GM12878 (cell line): ENCODE measurements at regions not wholly inside any gene's neighbourhood (a gene's known extent, or its start where the extent isn't known, plus 50 kb on each side); places are given as distances from the start of the nearest gene placed in this dataset.

Experiments used
- ATAC-seq: fragments of 200-7000 bp; cut with Tn5 transposase; 3 replicates; pipeline ENCODE4 v1.9.1; 2020; ENCODE audit warnings: mild to moderate bottlenecking, moderate library complexity
- BruUV-seq: library from RNA; stranded (reverse); fragments of 400-500 nt; replicated peaks from 2 replicates; lab custom pipeline; 2021; lab: Mats Ljungman, UMichigan
- CTCF ChIA-PET: fragments of 300-600 bp; sonication (Branson Sonifier 250); formaldehyde crosslinking; extraction: SDS; loops from one replicate; lab custom pipeline; 2021; ENCODE audit warnings: inconsistent platforms; lab: Yijun Ruan, JAX
- POLR2A ChIA-PET: fragments of 350-600 bp; formaldehyde crosslinking; extraction: SDS; loops from one replicate; lab custom pipeline; 2021; ENCODE audit warnings: inconsistent platforms; lab: Charles Lee
- RAD21 ChIA-PET: fragments of 300-600 bp; sonication (Branson Sonifier 250); formaldehyde crosslinking; loops from one replicate; lab custom pipeline; 2023; ENCODE audit warnings: antibody characterized with exemption; ENCODE audit not compliant: unreplicated experiment; lab: Charles Lee
- SMC1A ChIA-PET: fragments of 300-600 bp; sonication (Branson Sonifier 250); formaldehyde crosslinking; loops from one replicate; lab custom pipeline; 2023; ENCODE audit not compliant: unreplicated experiment, uncharacterized antibody; lab: Charles Lee
- DNase-seq: peaks from one replicate; pipeline ENCODE4 v3.0.0-alpha.2; 2011; ENCODE audit warnings: low read depth, low spot score
- FAIRE-seq: peaks from 3 replicates; lab custom pipeline; 2011; peaks lifted over from hg19 to GRCh38; lab: Jason Lieb, UNC
- H2AFZ ChIP-seq: 2 replicates; pipeline ENCODE4 v1.6.0; 2011; ENCODE audit warnings: low read depth, low read length, control low read depth; ENCODE audit not compliant: control insufficient read depth
- H3K27ac ChIP-seq: 2 replicates; pipeline ENCODE4 v1.5.1; 2011; ENCODE audit warnings: control low read depth; ENCODE audit not compliant: control insufficient read depth, insufficient read depth
- H3K27me3 ChIP-seq, 2 experiments: replicated peaks in 1 of 2; 2 replicates each; pipeline versions ENCODE4 v1.6.0 to v1.6.1; 2011; ENCODE audit warnings: low read length in 1 of 2; ENCODE audit not compliant: control insufficient read depth in 2 of 2, insufficient read depth in 2 of 2
- H3K36me3 ChIP-seq, 2 experiments: 2 replicates each; pipeline ENCODE4 v1.5.1; 2011; ENCODE audit warnings: low read length in 1 of 2; ENCODE audit not compliant: control insufficient read depth in 2 of 2, insufficient read depth in 2 of 2
- H3K4me1 ChIP-seq: 2 replicates; pipeline ENCODE4 v1.6.1; 2011; ENCODE audit warnings: mild to moderate bottlenecking, low read length, moderate library complexity, mixed read lengths; ENCODE audit not compliant: control insufficient read depth, insufficient read depth
- H3K4me2 ChIP-seq: 2 replicates; pipeline ENCODE4 v1.6.0; 2011; ENCODE audit warnings: control low read depth; ENCODE audit not compliant: control insufficient read depth, insufficient read depth
- H3K4me3 ChIP-seq: fragments of 200-600 bp; sonication (generic); 2 replicates; pipeline ENCODE4 v1.5.1; 2016
- H3K79me2 ChIP-seq: 2 replicates; pipeline ENCODE4 v1.6.0; 2011; ENCODE audit warnings: low read length; ENCODE audit not compliant: control insufficient read depth, insufficient read depth
- H3K9ac ChIP-seq: 2 replicates; pipeline ENCODE4 v1.8.0; 2011; ENCODE audit warnings: low read length, control low read depth, mixed read lengths; ENCODE audit not compliant: control insufficient read depth, insufficient read depth
- H3K9me3 ChIP-seq: replicated peaks from 3 replicates; pipeline ENCODE4 v1.5.1; 2011; ENCODE audit warnings: mild to moderate bottlenecking, low read length; ENCODE audit not compliant: control insufficient read depth, insufficient read depth
- H4K20me1 ChIP-seq: 2 replicates; pipeline ENCODE4 v1.6.0; 2011; ENCODE audit not compliant: control insufficient read depth, insufficient read depth
- BACH1 ChIP-seq: fragments of 450-650 bp; IDR thresholded peaks from 2 replicates; pipeline ENCODE4 v1.6.1; 2017; ENCODE audit warnings: mild to moderate bottlenecking, borderline replicate concordance
- BCLAF1 ChIP-seq: fragments of 450-650 bp; IDR thresholded peaks from 2 replicates; pipeline ENCODE4 v1.6.1; 2017; ENCODE audit warnings: antibody characterized with exemption, mild to moderate bottlenecking, moderate library complexity
- BHLHE40 ChIP-seq, 2 experiments: fragments of 450-650 bp in 1 of 2; IDR thresholded peaks; 2 replicates each; pipeline ENCODE4 v1.6.1; 2011 to 2017; ENCODE audit warnings: low read depth in 2 of 2, borderline replicate concordance in 1 of 2, improper control_type of control experiment in 1 of 2, low read length in 1 of 2, mild to moderate bottlenecking in 1 of 2
- CBFB ChIP-seq: IDR thresholded peaks from 2 replicates; pipeline ENCODE4 v1.6.1; 2016; ENCODE audit warnings: antibody characterized with exemption, low read depth
- CEBPZ ChIP-seq: fragments of 150-350 bp; IDR thresholded peaks from 2 replicates; pipeline ENCODE4 v1.6.1; 2016; ENCODE audit warnings: low read depth, low read length
- IKZF1 ChIP-seq: fragments of 450-650 bp; conservative IDR thresholded peaks from 2 replicates; pipeline ENCODE4 v1.6.1; 2017; ENCODE audit warnings: antibody characterized with exemption, mild to moderate bottlenecking
- IRF3 ChIP-seq: fragments of 450-650 bp; IDR thresholded peaks from 2 replicates; pipeline ENCODE4 v1.6.1; 2014; ENCODE audit warnings: mild to moderate bottlenecking
- IRF4 ChIP-seq: IDR thresholded peaks from 2 replicates; pipeline ENCODE4 v1.6.1; 2011; ENCODE audit warnings: low read depth, low read length
- NFYA ChIP-seq: IDR thresholded peaks from 2 replicates; pipeline ENCODE4 v1.6.1; 2011; ENCODE audit warnings: low read depth, mild to moderate bottlenecking, low read length, improper control_type of control experiment, borderline replicate concordance
- NRF1 ChIP-seq: conservative IDR thresholded peaks from 2 replicates; pipeline ENCODE4 v1.6.1; 2011; ENCODE audit warnings: mild to moderate bottlenecking, low read depth, low read length, improper control_type of control experiment
- POLR2A ChIP-seq: IDR thresholded peaks from 2 replicates; pipeline ENCODE4 v1.6.1; 2011; ENCODE audit warnings: low read depth, mild to moderate bottlenecking, low read length
- POU2F2 ChIP-seq: IDR thresholded peaks from 3 replicates; pipeline ENCODE4 v1.6.1; 2011; ENCODE audit warnings: low read depth, mild to moderate bottlenecking, low read length, borderline replicate concordance
- PRDM15 ChIP-seq: fragments of 450-650 bp; formaldehyde crosslinking; IDR thresholded peaks from 2 replicates; pipeline ENCODE4 v1.4.0; 2020; ENCODE audit warnings: mild to moderate bottlenecking, moderate library complexity
- STAT1 ChIP-seq: fragments of 450-650 bp; conservative IDR thresholded peaks from 2 replicates; pipeline ENCODE4 v1.6.1; 2014; ENCODE audit warnings: antibody characterized with exemption, mild to moderate bottlenecking
- WGBS: methylation state at CpG from one replicate; pipeline ENCODE4 v1.1.6; 2016; ENCODE audit warnings: low lambda C conversion rate; ENCODE audit not compliant: insufficient replicate concordance, insufficient coverage; ENCODE audit errors: missing lambda C conversion rate; 5-methylcytosine and 5-hydroxymethylcytosine counted together
- in situ Hi-C: fragments of 300-500 bp; cut with MboI; formaldehyde crosslinking; loops from 9 replicates; pipeline ENCODE4 v1.14.3; 2018; ENCODE audit warnings: mixed read lengths
- intact Hi-C: fragments of 100-400 bp; cut with micrococcal nuclease; formaldehyde crosslinking; loops from one replicate; pipeline ENCODE4 v1.14.2; 2022; ENCODE audit not compliant: unreplicated experiment

GRCh38 chr9:85216601-85217000, 525.2 kb downstream of the AGTPBP1 start:
- ATAC-seq (no peak), FAIRE-seq (no peak), DNase-seq (no peak)
- Histone ChIP-seq H3K4me2 (no peak overlapping the region), H3K79me2 (no peaks in the 10 kb centered on the region), H2AFZ (no peak overlapping the region), H3K27ac (no peak overlapping the region), H3K27me3 (no peaks in the 10 kb centered on the region), H3K4me1 (no peaks in the 10 kb centered on the region), H3K4me3 (no peak overlapping the region), H3K36me3 (no peaks in the 10 kb centered on the region), H4K20me1 (no peaks in the 10 kb centered on the region), H3K9me3 (no peaks in the 10 kb centered on the region), H3K9ac (no peak overlapping the region)
- SMC1A ChIA-PET = no interaction called here
- WGBS = 33% methylated on average over 6 of the region's 6 CpGs
- in situ Hi-C loops = no loop called here
- POLR2A ChIA-PET = no interaction called here
- intact Hi-C loops = no loop called here
- RAD21 ChIA-PET = no interaction called here
- BruUV-seq = no TSS peak
- CTCF ChIA-PET = no interaction called here
- no peak for TF ChIP-seq IRF4
- no peak for TF ChIP-seq NFYA
- TF ChIP-seq CEBPZ = no peak
- TF ChIP-seq POLR2A = no peak
- no peak for TF ChIP-seq BACH1
- TF ChIP-seq IRF3 = no peak
- TF ChIP-seq NRF1 = no peak
- no peak for TF ChIP-seq STAT1
- no peak for TF ChIP-seq IKZF1
- TF ChIP-seq POU2F2 = no peak
- no peak for TF ChIP-seq BHLHE40 (IDR thresholded peaks at IDR 0.05; ENCODE audit: borderline replicate concordance in 1 of 2, low read depth in 2 of 2, low read length in 1 of 2)
- TF ChIP-seq BCLAF1 = no peak
- TF ChIP-seq PRDM15 (CRISPR knock-in tag) = no peak
- TF ChIP-seq CBFB = no peak
